NT2/D1 (cell line): ENCODE measurements at regions not wholly inside any gene's neighbourhood (a gene's known extent, or its start where the extent isn't known, plus 50 kb on each side); places are given as distances from the start of the nearest gene placed in this dataset.

Experiments used
- DNase-seq: peaks from one replicate; pipeline ENCODE4 v3.0.0-alpha.2; 2011; ENCODE audit warnings: low read depth, low spot score
- H3K27me3 ChIP-seq: 2 replicates; pipeline ENCODE4 v1.6.0; 2011; ENCODE audit warnings: mild to moderate bottlenecking; ENCODE audit not compliant: insufficient read length, insufficient read depth
- H3K36me3 ChIP-seq: 2 replicates; pipeline ENCODE4 v1.6.1; 2011; ENCODE audit warnings: mild to moderate bottlenecking, low read length, mixed read lengths; ENCODE audit not compliant: insufficient read depth, insufficient read length
- H3K4me1 ChIP-seq: 2 replicates; pipeline ENCODE4 v1.5.1; 2011; ENCODE audit not compliant: insufficient read depth, insufficient read length
- H3K4me3 ChIP-seq: 2 replicates; pipeline ENCODE4 v1.5.1; 2011; ENCODE audit warnings: low read depth; ENCODE audit not compliant: insufficient read length
- H3K9ac ChIP-seq: 2 replicates; pipeline ENCODE4 v1.6.0; 2011; ENCODE audit warnings: low read depth; ENCODE audit not compliant: insufficient read length
- H3K9me3 ChIP-seq: 2 replicates; pipeline ENCODE4 v1.5.1; 2011; ENCODE audit warnings: mild to moderate bottlenecking, low read length; ENCODE audit not compliant: insufficient read depth
- SUZ12 ChIP-seq: IDR thresholded peaks from 2 replicates; pipeline ENCODE4 v1.6.1; 2011; ENCODE audit not compliant: insufficient read length, insufficient read depth; ENCODE audit errors: extremely low read depth
- YY1 ChIP-seq: IDR thresholded peaks from 2 replicates; pipeline ENCODE4 v1.6.1; 2011; ENCODE audit not compliant: insufficient read length, insufficient read depth
- ZNF274 ChIP-seq: IDR thresholded peaks from 2 replicates; pipeline ENCODE4 v1.6.1; 2011; ENCODE audit warnings: mild to moderate bottlenecking, low read depth, low read length

DNA sequence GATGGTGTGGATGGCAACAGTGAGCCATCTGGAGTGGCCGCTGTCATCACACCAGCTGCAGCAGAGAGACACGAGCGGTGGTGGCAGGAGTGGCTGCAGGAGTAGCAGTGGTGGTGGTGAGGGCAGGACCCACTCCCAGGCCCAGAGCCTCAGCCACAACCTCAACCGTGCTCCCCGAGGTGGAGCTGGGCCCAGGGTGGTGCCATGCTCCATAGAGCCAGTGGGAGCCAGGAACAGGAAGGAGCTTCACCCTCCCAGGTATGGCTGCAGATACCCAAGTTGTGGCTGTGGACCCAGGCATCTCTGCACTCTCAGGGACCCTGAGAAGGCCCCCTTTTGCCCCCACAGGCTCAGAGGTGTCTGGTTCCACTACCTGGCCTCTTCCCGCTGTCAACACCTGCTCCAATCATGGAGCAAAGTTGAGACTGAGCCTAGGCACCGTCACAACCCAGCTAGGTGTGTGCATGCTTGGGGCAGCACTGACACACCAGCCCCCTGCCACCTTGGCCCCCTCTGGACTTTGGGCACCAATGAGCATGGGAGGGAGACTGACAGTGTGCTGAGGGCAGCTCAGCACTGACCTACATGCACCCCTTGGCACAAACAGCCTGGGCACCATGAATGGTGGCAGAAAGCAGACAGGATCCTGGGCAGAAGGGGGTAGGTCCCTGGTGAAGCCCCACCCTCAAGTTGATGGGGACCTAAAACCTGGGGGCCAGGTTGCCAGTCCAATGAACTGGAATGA is 188.9 kb downstream of the NDUFA10 start:
- Histone ChIP-seq H3K9me3 (peaks cover 11% of the 10 kb centered on the region; the same call in 1 of the 2 replicates), H3K27me3 (no peaks in the 10 kb centered on the region), H3K4me3 (no peak overlapping the region), H3K9ac (no peak overlapping the region), H3K4me1 (peaks cover 5% of the 10 kb centered on the region), H3K36me3 (no peaks in the 10 kb centered on the region)
- TF ChIP-seq YY1 = no peak
- no peak for TF ChIP-seq ZNF274
- no peak for TF ChIP-seq SUZ12
- no peak for DNase-seq

DNA sequence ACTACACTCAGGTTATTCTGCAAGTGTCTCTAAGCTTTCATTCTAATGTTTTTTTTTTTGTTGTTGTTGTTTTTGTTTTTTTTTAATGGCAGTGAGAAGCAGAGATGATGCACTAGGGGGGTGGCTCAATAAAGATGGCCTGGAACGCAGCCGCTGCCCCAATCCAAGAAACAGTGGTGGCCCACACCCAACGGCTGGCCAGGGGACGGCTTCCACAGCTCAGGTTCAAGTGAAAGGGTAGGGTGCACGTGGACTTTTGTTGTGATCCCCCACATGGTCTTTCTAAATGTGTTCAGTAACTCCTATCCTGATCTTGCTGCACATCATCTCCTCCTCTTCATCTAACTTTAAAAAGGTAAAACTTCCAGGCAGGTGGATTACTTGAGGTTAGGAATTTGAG is 190.1 kb downstream of the NDUFA10 start:
- DNase-seq = no peak
- TF ChIP-seq ZNF274 = no peak
- no peak for TF ChIP-seq YY1
- no peak for TF ChIP-seq SUZ12
- H3K4me1 ChIP-seq = peaks cover 12% of the 10 kb centered on the region
- no peaks in the 10 kb centered on the region for H3K27me3 ChIP-seq
- H3K9ac ChIP-seq = no peak overlapping the region
- no peak overlapping the region for H3K4me3 ChIP-seq
- H3K9me3 ChIP-seq = peaks cover 11% of the 10 kb centered on the region; the same call in 1 of the 2 replicates
- no peaks in the 10 kb centered on the region for H3K36me3 ChIP-seq

DNA sequence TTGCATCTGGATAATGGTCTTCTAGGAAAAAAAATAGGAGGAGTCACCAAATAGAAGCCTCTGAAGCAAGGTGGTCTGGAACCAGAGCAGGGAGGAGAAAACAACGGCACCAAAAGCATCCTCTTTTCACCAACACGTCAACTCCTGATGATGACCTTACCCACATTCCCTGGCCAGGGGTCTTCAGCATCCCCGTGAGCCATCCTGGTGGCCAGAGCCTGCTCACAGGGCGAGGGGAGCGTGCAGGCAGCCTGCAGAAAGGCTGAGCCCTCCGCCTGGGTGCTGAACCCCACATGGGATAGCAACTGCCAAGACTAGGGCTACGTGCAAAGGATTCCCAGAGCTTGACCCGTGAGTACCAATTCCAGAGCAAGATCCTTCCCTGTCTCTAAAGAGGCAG is 191.0 kb downstream of the NDUFA10 start:
- no peak overlapping the region for H3K4me3 ChIP-seq
- no peak overlapping the region for H3K9ac ChIP-seq
- H3K27me3 ChIP-seq = no peaks in the 10 kb centered on the region
- no peaks in the 10 kb centered on the region for H3K36me3 ChIP-seq
- no peak for DNase-seq
- H3K9me3 ChIP-seq = peaks cover 11% of the 10 kb centered on the region; the same call in 1 of the 2 replicates
- TF ChIP-seq YY1 (no peak), SUZ12 (no peak), ZNF274 (no peak)
- peaks cover 16% of the 10 kb centered on the region for H3K4me1 ChIP-seq

DNA sequence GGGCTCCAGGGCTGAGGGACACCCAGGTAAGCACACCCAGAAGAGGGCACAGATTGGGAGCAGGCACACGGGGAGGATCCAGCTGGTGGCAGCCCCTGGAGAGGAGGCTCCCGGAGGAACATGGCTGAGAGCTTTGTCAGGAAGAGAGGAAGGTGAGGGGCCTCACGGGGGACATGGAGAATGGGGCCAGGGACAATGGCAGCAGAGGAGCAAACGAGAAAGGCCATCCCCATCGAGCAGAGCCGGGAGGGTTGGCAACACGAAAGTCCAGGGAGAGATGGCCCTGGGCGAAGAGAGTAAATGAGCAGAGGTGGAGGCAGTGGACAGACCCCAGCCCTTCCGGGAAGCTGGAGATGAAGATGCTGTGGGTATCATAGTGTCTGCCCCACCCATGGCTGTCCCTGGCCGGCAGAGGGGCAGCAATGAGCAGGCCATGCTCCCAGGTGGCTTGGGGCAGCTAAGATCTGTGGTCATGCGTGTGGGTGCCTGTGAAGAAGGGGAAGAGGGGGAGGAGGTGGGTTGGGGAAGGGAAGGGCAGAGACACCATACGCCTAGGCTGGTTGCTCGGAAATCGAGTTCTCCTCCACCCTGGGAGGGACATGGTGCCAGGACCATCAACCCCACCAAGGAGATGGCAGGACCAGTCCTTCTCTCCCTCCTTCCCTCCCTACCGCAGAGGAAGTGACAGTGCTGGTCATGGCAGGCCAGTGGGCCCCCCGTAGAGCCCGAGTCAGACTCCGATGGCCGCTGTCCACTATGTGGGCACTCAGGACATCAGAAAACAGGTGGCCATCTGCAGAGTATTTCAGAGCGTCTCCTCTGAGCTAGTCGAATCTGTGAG is 191.7 kb downstream of the NDUFA10 start:
- DNase-seq = no peak
- TF ChIP-seq SUZ12 (no peak), ZNF274 (no peak), YY1 (no peak)
- H3K9me3 ChIP-seq = peaks cover 11% of the 10 kb centered on the region; the same call in 1 of the 2 replicates

DNA sequence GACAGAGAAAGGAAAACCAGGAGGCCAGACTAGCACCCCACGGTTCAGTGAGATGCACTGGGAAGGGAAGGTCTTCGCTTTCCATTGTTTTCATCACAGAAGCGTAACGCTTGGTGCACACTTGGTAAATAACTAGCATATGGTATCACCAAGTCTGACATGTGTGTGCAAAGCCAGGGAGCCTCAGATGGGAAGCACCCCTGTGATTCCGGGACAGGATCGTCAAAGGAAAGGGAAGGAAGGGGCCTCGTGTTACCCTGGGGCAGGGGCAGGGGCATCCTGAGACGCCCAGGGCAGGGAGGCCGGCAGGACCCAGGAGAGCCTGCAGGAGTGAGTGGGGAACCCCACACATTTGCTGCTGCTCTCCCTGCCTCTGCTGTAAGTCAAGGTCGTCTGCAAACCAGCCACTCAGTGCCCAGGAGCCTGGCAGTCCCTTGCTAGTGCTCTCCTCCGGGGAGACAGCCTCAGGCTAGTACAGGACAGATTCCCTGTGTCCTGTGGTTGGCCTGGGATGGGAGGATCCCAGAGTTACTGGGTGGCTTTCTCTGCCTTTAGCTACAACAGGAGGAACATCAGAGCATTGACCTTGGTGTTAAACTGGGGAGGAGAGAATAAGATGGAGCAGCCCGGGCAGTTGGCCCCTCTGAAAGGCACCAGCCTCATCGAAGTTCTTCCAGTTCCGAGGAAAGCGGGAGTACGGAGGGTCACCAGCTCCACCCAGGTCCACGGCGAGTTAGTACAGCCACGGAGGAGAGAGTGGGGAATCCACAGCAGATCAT is 192.5 kb downstream of the NDUFA10 start:
- TF ChIP-seq YY1 = no peak
- no peak for TF ChIP-seq SUZ12
- no peak for TF ChIP-seq ZNF274
- no peak overlapping the region for H3K4me3 ChIP-seq
- no peaks in the 10 kb centered on the region for H3K36me3 ChIP-seq
- DNase-seq = no peak
- no peak overlapping the region for H3K9ac ChIP-seq
- H3K27me3 ChIP-seq = no peaks in the 10 kb centered on the region
- H3K9me3 ChIP-seq = peaks cover 11% of the 10 kb centered on the region; the same call in 1 of the 2 replicates
- peaks cover 19% of the 10 kb centered on the region for H3K4me1 ChIP-seq

More for the DNA sequence above, 191.7 kb downstream of the NDUFA10 start:
- Histone ChIP-seq H3K4me3 (no peak overlapping the region), H3K4me1 (peaks cover 18% of the 10 kb centered on the region), H3K27me3 (no peaks in the 10 kb centered on the region), H3K9ac (no peak overlapping the region), H3K36me3 (no peaks in the 10 kb centered on the region)

DNA sequence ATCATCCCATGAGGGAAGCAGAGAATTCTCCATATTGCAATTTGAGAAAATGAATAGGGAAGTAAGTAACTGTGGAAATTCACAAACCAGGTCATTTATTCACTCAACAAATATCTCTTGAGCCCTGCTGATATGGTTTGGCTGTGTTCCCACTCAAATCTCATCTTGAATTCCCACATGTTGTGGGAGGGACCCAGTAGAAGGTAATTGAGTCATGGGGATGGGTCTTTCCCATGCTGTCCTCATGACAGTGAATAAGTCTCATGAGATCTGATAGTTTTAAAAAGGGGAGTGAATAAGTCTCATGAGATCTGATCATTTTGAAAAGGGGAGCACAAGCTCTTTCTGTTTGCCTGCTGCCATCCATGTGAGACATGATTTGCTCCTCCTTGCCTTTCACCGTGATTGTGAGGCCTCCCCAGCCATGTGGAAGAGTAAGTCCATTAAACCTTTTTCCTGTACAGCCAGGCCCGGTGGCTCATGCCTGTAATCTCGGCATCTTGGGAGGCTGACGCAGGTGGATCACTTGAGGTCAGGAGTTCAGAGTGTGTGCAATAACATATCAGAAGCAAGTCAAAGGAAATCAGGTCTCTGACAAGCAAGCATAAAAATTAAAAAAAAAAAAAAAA is 193.2 kb downstream of the NDUFA10 start:
- peaks cover 19% of the 10 kb centered on the region for H3K4me1 ChIP-seq
- TF ChIP-seq SUZ12 (no peak), ZNF274 (no peak), YY1 (no peak)
- H3K9me3 ChIP-seq = peaks cover 10% of the 10 kb centered on the region; the same call in 1 of the 2 replicates
- no peak overlapping the region for H3K4me3 ChIP-seq
- no peaks in the 10 kb centered on the region for H3K27me3 ChIP-seq
- H3K9ac ChIP-seq = no peak overlapping the region
- DNase-seq = no peak
- H3K36me3 ChIP-seq = no peaks in the 10 kb centered on the region
